ENCODE measurements at regions not wholly inside any gene's neighbourhood (a gene's known extent, or its start where the extent isn't known, plus 50 kb on each side); places are given as distances from the start of the nearest gene placed in this dataset.

DNA sequence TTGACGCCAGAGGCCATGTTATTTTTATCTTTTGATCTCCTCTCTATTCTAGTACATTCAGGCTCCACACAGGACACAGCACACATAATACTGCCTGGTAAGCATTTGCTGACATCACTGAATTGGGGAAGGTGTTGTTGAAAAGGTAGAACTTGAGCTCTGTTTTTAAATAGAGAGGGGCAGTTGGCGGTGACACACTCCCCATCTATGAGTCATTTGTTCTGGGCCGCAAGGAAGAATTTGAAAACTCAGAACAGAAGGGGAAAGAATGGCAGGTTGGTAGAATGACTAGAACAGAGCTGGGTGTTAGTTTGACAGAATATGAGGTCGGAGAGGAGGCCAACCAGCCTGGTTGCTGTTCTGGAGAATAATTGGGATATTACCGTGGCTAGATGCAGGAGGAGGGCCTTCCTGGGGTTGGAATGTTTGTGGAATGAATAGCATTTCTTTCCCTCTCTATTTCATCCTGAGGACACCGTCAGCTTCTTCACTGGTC, 52.1 kb upstream of the ERRFI1 start:
- FAIRE-seq, result peak; percentile 97

DNA sequence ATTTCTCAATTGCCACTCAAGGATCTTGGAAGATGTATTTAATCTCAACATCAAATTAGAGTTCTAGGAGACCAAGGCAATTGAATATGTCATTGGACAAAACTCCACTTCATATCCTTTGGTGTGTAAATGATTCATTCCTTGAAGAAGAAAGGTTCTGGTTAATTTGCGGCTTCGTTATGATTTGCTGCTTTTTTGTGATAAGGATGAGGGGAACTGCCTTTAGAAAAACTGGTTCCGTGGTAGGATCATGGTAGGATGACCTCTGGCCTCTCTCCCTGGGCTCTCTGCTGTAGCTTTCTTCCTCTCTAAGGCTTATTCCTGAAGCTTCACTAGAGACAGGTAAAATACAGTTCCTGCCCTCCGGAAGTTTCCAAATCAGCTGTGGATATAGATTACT, 51.5 kb upstream of the ERRFI1 start:
- no peak for FAIRE-seq

DNA sequence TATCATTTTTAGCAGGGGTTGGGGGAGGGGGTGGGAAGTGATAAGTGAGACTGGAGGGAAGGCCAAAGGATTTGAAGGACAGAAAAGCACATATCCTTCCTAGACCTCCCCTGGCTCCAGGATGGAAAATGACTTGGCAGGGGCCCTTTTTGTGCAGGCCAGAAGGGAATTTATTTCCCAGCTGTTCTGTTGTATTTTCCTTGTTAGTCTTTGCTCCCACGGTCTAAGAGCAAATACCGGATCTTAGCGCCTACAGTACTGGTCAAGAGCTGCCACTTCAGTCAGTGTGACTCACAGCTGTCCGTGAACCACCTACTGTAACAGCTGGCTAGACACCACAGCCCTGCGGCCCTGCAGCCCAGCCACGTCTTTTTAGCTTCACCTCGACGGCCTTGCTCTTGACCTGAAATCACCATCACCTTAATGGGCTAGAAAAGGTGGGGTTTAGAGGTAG, 51.0 kb upstream of the ERRFI1 start:
- no peak for FAIRE-seq

DNA sequence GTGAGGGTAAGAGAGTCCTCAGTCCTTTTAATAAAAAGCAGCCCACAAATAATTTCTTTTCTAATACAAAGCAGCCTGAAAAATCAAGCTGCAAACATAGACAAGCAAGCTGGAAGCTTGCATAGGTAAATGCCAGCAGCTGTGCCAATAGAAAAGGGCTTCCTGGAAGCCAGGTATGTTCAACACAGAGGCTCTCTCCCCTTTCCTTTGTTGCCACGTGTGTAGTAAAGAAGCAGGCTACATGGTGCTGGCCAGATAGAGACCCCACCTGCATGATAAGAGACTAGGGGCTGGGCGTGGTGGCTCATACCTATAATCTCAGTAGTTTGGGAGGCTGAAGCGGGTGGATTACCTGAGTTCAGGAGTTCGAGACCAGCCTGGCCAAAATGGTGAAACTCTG, 50.1 kb upstream of the ERRFI1 start:
- no peak for FAIRE-seq
